IPS-15b (cell line): ENCODE measurements at regions not wholly inside any gene's neighbourhood (a gene's known extent, or its start where the extent isn't known, plus 50 kb on each side); places are given as distances from the start of the nearest gene placed in this dataset.

ENCODE experiments used
- H3K27me3 ChIP-seq: one replicate; pipeline ENCODE4 v1.6.1; 2013; ENCODE audit warnings: low read length; ENCODE audit not compliant: control insufficient read depth, insufficient read depth
- H3K36me3 ChIP-seq: one replicate; pipeline ENCODE4 v1.6.1; 2013; ENCODE audit warnings: low read length; ENCODE audit not compliant: control insufficient read depth, insufficient read depth
- H3K4me1 ChIP-seq: one replicate; pipeline ENCODE4 v1.6.1; 2013; ENCODE audit warnings: mild to moderate bottlenecking, low read length; ENCODE audit not compliant: control insufficient read depth, insufficient read depth
- H3K4me3 ChIP-seq: one replicate; pipeline ENCODE4 v1.5.1; 2013; ENCODE audit warnings: low read depth, low read length
- H3K9ac ChIP-seq: one replicate; pipeline ENCODE4 v1.6.1; 2013; ENCODE audit warnings: low read depth, mild to moderate bottlenecking, low read length
- H3K9me3 ChIP-seq: one replicate; pipeline ENCODE4 v1.6.1; 2013; ENCODE audit warnings: mild to moderate bottlenecking, low read length; ENCODE audit not compliant: control insufficient read depth, insufficient read depth

DNA sequence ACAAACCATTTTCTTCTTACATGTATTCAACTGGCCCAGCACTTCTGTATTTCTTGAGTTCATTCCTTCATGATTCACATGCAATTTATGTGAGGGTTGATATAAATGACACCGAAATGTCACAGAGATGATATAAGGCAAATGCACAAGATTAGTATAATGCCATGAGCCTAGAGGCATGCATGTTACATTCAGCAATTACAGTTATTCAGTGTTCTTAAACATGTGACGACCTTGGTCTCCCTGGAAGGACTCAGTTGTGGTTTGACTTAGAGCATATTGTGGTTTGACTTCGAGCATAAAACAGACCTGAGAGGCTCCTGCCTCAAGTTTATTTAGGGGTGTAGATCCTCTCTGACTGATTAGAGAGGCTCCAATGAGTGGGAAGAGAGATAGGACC, 752.1 kb upstream of the POM121L12 start:
- Histone ChIP-seq H3K4me1 (no peaks in the 10 kb centered on the region), H3K36me3 (no peaks in the 10 kb centered on the region), H3K9ac (no peak overlapping the region), H3K27me3 (no peaks in the 10 kb centered on the region), H3K4me3 (no peak overlapping the region), H3K9me3 (no peaks in the 10 kb centered on the region)

DNA sequence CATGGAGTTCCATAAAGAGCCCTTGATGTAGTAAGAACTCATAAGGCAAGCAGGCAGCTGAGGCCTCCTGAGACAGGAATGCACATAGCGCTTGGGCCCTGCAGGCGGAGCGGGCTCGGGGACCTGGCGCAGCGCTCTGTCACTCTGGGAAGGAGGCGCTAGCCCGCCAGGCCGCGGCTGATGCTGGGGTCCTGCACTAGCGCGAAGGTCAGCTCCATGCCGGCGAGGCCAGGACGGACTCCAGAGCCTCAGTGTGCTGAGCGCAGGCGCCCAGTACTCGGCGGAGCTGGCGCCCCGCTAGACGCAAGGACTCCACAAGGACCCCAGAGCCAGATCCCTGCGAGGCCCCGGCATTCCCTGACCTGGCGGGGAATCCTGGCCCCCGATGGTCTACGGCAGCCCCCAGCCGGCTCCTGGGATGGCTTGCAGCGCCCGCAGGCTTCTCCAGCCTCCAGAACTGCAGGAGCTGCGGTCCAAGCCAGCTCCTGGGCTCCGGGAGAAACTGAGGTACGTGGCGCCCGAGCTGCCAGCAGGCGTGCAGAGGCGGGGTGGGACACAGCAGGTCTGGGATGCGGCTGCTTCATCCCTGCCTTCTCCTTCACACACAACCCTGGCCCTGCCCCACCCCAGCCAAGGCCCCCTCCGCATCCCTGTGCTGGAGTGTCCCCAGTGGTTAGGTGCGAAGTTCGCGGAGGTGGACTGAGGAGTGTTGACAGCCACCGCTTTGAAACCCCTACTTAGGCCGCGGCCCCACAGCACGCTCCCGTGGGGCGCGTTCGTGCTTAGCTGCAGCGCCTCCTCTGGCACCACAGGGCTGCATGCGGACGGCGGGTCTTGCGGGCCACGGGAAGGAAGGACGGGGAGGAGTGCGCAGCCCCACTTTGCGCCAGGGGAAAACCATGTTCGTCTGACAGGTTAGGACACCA, 761.5 kb upstream of the POM121L12 start:
- peak overlapping the region; percentile 8 for H3K4me3 ChIP-seq
- no peak overlapping the region for H3K9ac ChIP-seq
- H3K9me3 ChIP-seq = no peaks in the 10 kb centered on the region
- H3K36me3 ChIP-seq = no peaks in the 10 kb centered on the region
- no peaks in the 10 kb centered on the region for H3K27me3 ChIP-seq
- no peaks in the 10 kb centered on the region for H3K4me1 ChIP-seq

DNA sequence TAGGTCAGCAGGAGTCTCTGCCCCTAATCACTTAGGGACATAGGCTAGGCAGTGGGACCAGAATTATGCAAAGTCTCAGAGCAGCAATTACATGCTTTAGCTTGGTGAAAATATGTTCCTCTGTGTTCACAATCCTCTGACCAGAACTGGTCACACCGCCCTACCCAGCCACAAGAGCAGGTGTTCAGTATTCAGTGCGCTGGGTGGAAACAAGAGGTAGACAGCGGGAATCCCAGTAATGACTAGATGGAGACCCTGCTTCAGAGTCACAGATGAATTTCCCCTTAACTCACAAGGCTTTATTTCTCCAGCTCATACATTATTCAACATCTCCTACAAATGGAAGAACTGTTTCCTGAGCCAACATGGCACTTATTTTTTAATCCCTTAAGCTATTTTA, 763.7 kb upstream of the POM121L12 start:
- Histone ChIP-seq H3K27me3 (no peaks in the 10 kb centered on the region), H3K9me3 (no peaks in the 10 kb centered on the region), H3K4me1 (no peaks in the 10 kb centered on the region), H3K36me3 (no peaks in the 10 kb centered on the region), H3K4me3 (no peak overlapping the region), H3K9ac (no peak overlapping the region)

DNA sequence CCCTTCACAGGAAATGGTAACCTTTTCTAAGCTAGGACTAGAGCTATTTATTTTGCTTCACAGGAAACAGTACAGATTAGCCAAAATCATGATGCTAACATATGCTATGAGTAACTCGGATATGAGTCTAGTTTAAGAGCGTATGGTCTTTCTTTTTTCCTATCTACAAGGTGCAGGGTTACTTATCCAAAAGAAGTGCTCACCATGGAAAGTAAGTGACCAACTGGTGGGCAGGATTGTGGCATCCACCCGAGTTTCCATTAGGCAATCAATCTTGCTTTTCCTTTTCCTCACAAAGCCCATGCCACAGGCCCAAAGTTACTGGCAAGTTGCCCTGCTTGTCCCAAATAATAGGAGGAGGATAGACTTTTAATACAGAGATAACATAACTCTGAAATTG, 765.1 kb upstream of the POM121L12 start:
- Histone ChIP-seq H3K4me3 (no peak overlapping the region), H3K9ac (no peak overlapping the region), H3K4me1 (no peaks in the 10 kb centered on the region), H3K27me3 (no peaks in the 10 kb centered on the region), H3K36me3 (no peaks in the 10 kb centered on the region), H3K9me3 (no peaks in the 10 kb centered on the region)

DNA sequence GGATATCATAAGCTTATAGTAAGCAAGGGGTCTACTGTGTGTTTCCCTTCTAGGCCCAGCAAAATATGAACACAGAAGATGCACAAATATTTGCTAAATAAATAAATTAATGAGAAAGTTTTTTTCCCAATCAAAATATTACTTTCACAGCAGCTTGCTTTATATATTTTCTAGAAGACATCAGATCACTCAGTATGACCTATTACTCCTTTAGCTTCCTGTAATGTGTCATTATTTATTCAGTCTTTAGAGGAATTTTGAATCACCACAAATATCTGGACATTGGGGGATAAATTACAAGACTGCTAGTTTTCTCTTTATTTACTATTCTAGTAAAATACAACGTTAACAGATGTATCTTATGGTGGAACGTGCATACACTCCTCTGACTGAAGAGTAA, 765.8 kb upstream of the POM121L12 start:
- Histone ChIP-seq H3K4me3 (no peak overlapping the region), H3K9ac (no peak overlapping the region), H3K9me3 (no peaks in the 10 kb centered on the region), H3K4me1 (no peaks in the 10 kb centered on the region), H3K36me3 (no peaks in the 10 kb centered on the region), H3K27me3 (no peaks in the 10 kb centered on the region)

DNA sequence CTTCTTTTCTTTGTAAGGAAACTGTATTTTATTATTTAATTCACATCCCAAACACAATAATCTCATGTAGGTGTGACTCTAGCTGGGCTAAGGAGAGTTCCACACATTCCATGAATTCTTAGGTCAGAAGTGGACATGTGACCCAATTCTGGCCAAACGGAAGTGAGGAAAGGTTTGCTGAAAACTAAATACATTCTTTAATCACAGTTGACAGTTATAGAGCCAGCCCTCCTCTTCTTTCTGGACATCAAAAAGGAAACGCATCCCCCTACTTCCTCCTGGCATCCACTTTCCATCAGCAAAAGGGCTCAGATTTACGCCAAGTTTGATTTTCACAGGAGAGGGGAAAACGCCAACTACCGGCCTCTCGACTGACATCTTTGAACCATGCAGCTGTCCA, 774.4 kb upstream of the POM121L12 start:
- Histone ChIP-seq H3K9ac (no peak overlapping the region), H3K4me3 (no peak overlapping the region), H3K36me3 (no peaks in the 10 kb centered on the region), H3K4me1 (no peaks in the 10 kb centered on the region), H3K27me3 (no peaks in the 10 kb centered on the region), H3K9me3 (no peaks in the 10 kb centered on the region)

DNA sequence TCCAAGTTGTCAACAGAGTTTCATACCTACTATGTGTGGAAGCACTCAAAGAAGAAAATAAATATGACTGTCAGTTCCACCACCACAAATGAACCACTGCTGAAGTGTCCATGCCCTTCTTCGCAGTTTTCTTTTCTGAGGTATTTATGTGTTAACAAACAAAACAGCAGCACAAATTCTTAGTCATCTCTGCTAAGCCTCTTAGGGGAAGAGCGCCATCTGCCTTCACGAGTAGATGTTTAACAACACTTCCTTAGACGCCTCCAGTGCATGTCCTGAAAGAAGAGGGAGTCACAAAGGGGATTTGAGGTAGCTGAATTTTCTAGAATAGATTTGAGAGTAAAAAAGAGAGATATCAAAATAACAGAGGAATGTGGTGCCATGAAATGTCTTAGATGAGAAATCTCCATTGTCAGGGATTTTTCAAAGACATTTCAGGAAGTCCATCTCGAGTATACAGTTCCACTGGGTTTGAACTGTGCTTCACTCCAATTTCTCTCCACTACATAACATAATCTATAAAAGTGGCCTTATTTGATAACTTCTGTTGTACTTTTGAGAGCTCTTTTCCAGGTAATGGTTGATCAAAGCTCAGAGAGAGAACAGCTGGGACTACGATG, 775.3 kb upstream of the POM121L12 start:
- H3K9me3 ChIP-seq = no peaks in the 10 kb centered on the region
- no peaks in the 10 kb centered on the region for H3K27me3 ChIP-seq
- no peak overlapping the region for H3K4me3 ChIP-seq
- no peak overlapping the region for H3K9ac ChIP-seq
- no peaks in the 10 kb centered on the region for H3K4me1 ChIP-seq
- H3K36me3 ChIP-seq = no peaks in the 10 kb centered on the region

DNA sequence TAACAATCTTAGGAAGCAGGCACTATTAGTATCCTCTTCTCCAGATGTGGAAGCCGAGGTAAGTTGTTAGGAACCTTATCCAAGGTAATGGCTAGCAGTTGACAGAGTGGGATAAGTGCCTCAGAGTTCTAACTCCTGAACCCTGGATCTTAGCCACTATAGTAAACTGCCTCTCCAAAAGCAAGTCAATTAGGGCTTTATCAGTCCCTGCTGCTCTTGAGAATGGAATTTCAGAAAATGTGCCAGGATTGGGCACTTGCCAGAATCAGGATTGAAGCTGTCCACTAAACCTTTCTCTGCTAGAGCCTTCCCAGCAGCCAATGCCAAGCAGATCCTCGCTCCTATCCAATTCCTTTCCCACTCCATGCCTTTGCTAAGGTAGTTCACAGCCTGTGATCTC, 777.5 kb upstream of the POM121L12 start:
- H3K9me3 ChIP-seq = no peaks in the 10 kb centered on the region
- no peaks in the 10 kb centered on the region for H3K27me3 ChIP-seq
- no peak overlapping the region for H3K9ac ChIP-seq
- H3K36me3 ChIP-seq = no peaks in the 10 kb centered on the region
- H3K4me3 ChIP-seq = no peak overlapping the region
- no peaks in the 10 kb centered on the region for H3K4me1 ChIP-seq

DNA sequence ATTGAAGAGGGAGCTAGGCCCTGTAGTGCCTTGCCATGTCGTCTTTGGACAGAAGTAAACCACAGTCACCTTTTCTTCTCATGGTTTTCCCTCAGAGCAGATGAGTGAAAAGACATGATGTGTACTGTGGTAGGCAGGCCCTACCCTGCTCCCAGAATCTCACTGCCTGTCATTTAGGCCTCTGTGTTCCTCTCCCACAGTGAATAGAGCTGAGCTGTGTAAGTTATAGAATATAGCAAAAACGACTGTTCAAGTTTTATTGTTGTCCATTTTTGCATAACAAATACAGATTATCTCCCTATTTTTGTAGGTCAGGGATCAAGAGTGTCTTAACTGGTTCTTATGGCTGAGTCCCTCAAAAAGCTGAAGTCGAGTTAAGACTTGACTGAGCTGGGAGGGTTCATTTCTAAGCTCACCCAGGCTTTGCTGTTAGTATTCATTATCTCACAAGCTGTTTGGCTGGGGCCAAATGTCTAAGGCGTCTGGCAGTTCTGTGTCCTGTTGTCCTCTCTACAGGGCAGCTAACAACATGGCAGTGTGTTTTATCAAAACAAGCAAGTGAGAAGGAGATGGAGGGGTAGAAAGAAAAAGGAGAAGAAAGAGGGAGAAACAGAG, 780.9 kb upstream of the POM121L12 start:
- no peaks in the 10 kb centered on the region for H3K27me3 ChIP-seq
- H3K36me3 ChIP-seq = no peaks in the 10 kb centered on the region
- H3K9ac ChIP-seq = no peak overlapping the region
- no peak overlapping the region for H3K4me3 ChIP-seq
- no peaks in the 10 kb centered on the region for H3K4me1 ChIP-seq
- no peaks in the 10 kb centered on the region for H3K9me3 ChIP-seq

DNA sequence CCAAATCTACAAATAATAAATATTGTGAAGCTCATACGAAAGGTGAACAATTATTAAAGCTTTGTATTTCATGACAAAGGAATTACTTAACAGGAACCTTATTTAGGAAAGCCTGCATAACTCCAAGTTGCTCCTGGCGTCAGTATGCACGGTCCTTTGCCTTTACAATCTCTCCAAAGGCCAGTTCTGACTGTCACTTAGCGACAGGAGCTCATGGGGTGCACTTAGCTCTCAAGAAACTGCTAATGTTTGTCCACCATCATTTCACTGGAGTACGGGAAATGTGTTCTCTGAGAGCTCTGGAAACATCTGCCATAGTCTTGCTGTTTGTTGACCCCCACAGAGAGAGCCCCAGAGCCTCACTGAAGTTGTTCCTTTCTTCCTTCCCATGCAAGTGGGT, 781.5 kb upstream of the POM121L12 start:
- H3K4me3 ChIP-seq = no peak overlapping the region
- no peaks in the 10 kb centered on the region for H3K9me3 ChIP-seq
- H3K36me3 ChIP-seq = no peaks in the 10 kb centered on the region
- no peak overlapping the region for H3K9ac ChIP-seq
- no peaks in the 10 kb centered on the region for H3K4me1 ChIP-seq
- no peaks in the 10 kb centered on the region for H3K27me3 ChIP-seq

DNA sequence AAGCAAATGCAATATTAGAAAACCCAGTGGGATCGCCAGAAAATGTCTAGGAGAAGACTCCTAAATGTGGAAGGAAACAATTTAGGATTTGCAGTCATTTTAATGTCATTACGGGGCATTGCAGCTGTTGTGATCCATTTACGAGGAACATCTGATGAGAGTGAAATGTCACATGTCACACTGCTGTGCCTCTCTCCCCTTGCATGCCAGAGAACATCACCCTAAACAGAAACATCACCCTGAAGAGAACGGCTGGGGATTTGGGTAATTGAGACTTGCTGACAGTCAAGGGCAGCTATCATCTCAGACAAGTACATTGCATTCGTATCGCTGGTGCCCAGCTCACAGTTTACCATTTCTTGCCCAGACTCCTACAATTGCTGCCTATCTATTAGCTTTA, 785.7 kb upstream of the POM121L12 start:
- Histone ChIP-seq H3K4me1 (no peaks in the 10 kb centered on the region), H3K36me3 (no peaks in the 10 kb centered on the region), H3K9ac (no peak overlapping the region), H3K27me3 (no peaks in the 10 kb centered on the region), H3K4me3 (no peak overlapping the region), H3K9me3 (no peaks in the 10 kb centered on the region)

DNA sequence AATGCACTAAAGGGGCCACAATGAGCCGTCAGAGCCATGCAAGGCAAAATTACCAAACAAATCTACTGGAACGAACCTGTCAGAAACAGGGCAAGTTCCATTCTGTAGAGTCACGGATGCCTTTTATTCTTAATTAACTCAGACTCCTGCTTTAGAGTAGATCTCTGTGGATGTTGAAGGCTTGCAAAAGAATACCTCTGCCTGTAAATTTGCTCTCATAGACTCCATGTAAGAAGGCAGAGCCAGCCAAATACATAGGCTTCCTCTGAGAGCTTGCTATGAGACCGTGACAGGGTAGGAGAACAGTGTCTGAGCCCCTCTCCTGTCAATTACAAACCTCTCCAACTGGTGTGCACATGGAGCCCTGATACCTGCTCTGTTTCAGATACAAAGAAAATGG, 787.9 kb upstream of the POM121L12 start:
- Histone ChIP-seq H3K4me1 (no peaks in the 10 kb centered on the region), H3K4me3 (no peak overlapping the region), H3K36me3 (no peaks in the 10 kb centered on the region), H3K27me3 (no peaks in the 10 kb centered on the region), H3K9ac (no peak overlapping the region), H3K9me3 (peaks cover 4% of the 10 kb centered on the region)
